ENCODE measurements at regions not wholly inside any gene's neighbourhood (a gene's known extent, or its start where the extent isn't known, plus 50 kb on each side); places are given as distances from the start of the nearest gene placed in this dataset.

- Histone ChIP-seq H3K27me3 (ENCODE audit: insufficient read depth, low read length) (no peaks in the 10 kb centered on the region), H3K4me1 (ENCODE audit: insufficient read depth, low read length) (no peaks in the 10 kb centered on the region; the same call in 1 of the 2 replicates), H4K8ac (replicated peaks; ENCODE audit: insufficient read length, low read depth, low read length) (no peak overlapping the region), H2BK12ac (ENCODE audit: insufficient read length, low read depth, low read length) (no peak overlapping the region), H3K27ac (ENCODE audit: insufficient read length, low read depth, low read length) (no peak overlapping the region), H2AK5ac (ENCODE audit: insufficient read length, low read length) (no peak overlapping the region), H2BK15ac (ENCODE audit: low read depth, low read length) (no peak overlapping the region), H3T11ph (ENCODE audit: low read length) (no peak overlapping the region), H3K79me1 (ENCODE audit: insufficient read depth, low read depth, low read length, poor library complexity, severe bottlenecking) (no peaks in the 10 kb centered on the region), H2BK5ac (ENCODE audit: insufficient read length, low read length) (no peak overlapping the region), H4K91ac (ENCODE audit: insufficient read length, low read depth, low read length) (no peak overlapping the region), H2BK20ac (ENCODE audit: low read depth, low read length, poor library complexity, severe bottlenecking) (no peak overlapping the region), H4K20me1 (ENCODE audit: control insufficient read depth, insufficient read depth, insufficient read length) (no peaks in the 10 kb centered on the region), H3K14ac (ENCODE audit: insufficient read depth, low read length) (no peak overlapping the region), H3K23ac (ENCODE audit: insufficient read length, low read depth, low read length) (no peak overlapping the region), H3K79me2 (ENCODE audit: insufficient read depth, low read length) (no peaks in the 10 kb centered on the region), H3K9ac (ENCODE audit: extremely low read depth, insufficient read length, low read length) (no peak overlapping the region), H3K9me3 (ENCODE audit: control insufficient read depth, low read depth, low read length) (no peaks in the 10 kb centered on the region), H3K18ac (ENCODE audit: insufficient read length, low read depth, low read length) (no peak overlapping the region), H2BK120ac (ENCODE audit: low read depth, low read length, poor library complexity, severe bottlenecking) (no peak overlapping the region), H3K4ac (ENCODE audit: low read depth, low read length) (no peak overlapping the region), H3K23me2 (ENCODE audit: insufficient read length, low read depth, low read length, poor library complexity, severe bottlenecking) (no peaks in the 10 kb centered on the region), H3K56ac (ENCODE audit: insufficient read length, low read depth, low read length) (no peak overlapping the region), H2AFZ (ENCODE audit: low read length) (no peak overlapping the region), H3K4me2 (ENCODE audit: insufficient read depth, insufficient read length, low read length) (no peak overlapping the region), H4K5ac (ENCODE audit: insufficient read length, low read depth, low read length) (no peak overlapping the region)
- H3K4me1 Mint-ChIP-seq: peaks cover 21 to 31% of the 10 kb centered on the region in 2 experiments
- no peak overlapping the region for H3K4me3 Mint-ChIP-seq
- H3K27ac Mint-ChIP-seq: no peak overlapping the region
- TF ChIP-seq CTCF (conservative IDR thresholded peaks at IDR 0.05): no peak
- H3K9me3 Mint-ChIP-seq: no peaks in the 10 kb centered on the region
- DNase-seq: no peak
- no peaks in the 10 kb centered on the region for H3K27me3 Mint-ChIP-seq (ENCODE audit: low read depth)
- H3K36me3 Mint-ChIP-seq (ENCODE audit: insufficient read depth in 1 of 3, low read depth in 3 of 3): no peaks in the 10 kb centered on the region
Measured at GRCh38 chr3:104832530-104832929, 534.2 kb upstream of the ALCAM start.
